Effector CD8-positive, alpha-beta T cell (primary cell): ENCODE measurements at regions not wholly inside any gene's neighbourhood (a gene's known extent, or its start where the extent isn't known, plus 50 kb on each side); places are given as distances from the start of the nearest gene placed in this dataset.

Source experiments
- DNase-seq: peaks from one replicate; lab custom pipeline; 2025; lab: John Stamatoyannopoulos, UW

DNA sequence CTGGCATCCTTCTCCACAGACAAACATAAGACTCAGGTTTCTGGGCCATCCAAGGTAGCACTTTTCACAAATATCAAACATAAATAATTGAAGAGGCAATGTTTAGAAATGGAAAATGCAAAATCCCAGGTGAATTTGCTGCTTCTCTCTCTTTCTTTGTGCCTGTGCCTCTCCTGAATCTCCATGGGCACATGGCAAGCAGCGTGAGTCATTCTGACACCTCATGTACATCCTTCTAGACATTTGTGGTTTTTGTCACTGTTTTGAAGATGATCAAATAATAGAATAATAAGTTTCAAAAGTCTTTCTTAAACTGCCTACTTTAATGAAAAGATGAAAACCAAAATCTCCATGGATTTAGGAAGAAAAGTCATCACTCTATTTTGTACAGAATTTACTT, 60.3 kb upstream of the RAB11FIP2 start:
- DNase-seq, result no peak

DNA sequence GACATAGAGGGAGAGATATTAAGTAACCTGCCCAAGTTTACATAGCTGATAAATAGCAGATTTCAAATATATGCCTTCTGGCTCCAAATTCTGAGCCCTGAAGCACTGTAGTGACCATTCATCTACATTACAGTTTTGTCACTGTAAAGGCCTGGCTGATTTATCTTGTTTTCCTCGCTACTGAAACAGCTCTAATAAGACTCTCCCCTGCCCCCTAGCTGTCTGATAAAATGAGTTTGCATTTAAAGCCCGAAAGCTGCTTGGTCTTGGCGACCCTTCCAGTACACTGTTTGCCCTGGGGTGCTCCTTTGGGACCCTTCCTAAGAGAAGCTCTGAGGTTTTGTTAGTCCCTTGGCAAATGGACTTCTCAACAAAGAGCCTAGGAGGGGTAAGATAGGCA, 59.7 kb upstream of the RAB11FIP2 start:
- DNase-seq, result no peak

DNA sequence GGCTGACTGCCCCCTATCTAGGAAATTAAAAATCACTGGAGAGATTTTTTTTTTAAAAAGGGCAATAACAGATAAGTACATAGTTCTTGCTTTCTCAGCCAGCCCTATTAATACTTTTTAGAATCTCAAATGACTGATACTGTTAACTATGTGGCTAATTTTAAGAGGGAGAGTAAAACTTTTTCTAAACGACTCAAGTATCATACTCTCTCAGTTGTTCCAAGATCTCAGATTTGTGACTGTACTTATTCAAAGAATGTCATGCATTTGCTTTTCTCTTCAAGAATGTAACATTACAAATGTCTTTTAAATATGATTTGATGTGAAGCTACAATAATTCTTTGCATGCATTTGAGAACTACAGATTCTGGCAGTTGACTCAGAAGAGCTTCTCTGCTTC, 55.4 kb upstream of the RAB11FIP2 start:
- DNase-seq, result no peak

DNA sequence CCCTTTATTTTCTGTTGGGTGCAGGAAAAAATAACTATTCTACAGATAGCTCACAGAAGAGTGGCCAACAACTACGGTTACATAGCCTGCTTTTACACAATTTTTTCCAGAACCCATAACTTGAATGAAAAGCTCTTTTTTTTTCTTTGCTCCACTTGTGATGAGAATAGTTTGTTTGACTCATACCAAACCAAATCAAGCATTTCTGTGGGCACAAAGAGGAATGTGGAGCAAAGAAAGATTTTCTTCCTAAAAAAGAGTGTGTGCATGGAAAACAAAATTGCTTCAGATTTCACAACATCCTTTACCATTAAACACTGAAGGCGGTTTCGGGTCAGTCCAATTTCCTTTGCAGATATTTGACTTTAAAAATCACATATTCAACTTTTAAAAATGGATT, 54.8 kb upstream of the RAB11FIP2 start:
- DNase-seq, result no peak
